ACHN (cell line): ENCODE measurements at regions not wholly inside any gene's neighbourhood (a gene's known extent, or its start where the extent isn't known, plus 50 kb on each side); places are given as distances from the start of the nearest gene placed in this dataset.
A peak's percentile ranks its signal among the peaks of the same experiment; 100 is the strongest.

ENCODE experiments used
- DNase-seq: peaks from one replicate; pipeline ENCODE4 v3.0.0-alpha.2; 2015
- in situ Hi-C: cut with HindIII; loops from 2 replicates; pipeline ENCODE4 v1.10.0; 2017; ENCODE audit warnings: low sequenced_read_pairs, low pct_ligation_motif_present, low pct_unique_long_range_greater_than_20kb

- no peak for DNase-seq
- in situ Hi-C loops = no loop called here
These were observed 292.7 kb downstream of the UACA start for GRCh38 chr15:70470556-70471191.

- in situ Hi-C loops = no loop called here
- DNase-seq = no peak
These were observed 293.5 kb downstream of the UACA start for GRCh38 chr15:70469651-70470555.

GRCh38 chr15:70469182-70469581 is 294.2 kb downstream of the UACA start:
- DNase-seq = no peak
- in situ Hi-C loops = no loop called here

GRCh38 chr15:70466895-70467529 is 296.3 kb downstream of the UACA start:
- peak; percentile 67 for DNase-seq
- in situ Hi-C loops = no loop called here

- in situ Hi-C loops = no loop called here
These were observed 297.1 kb downstream of the UACA start for GRCh38 chr15:70466305-70466704.

GRCh38 chr15:70465812-70466211 is 297.5 kb downstream of the UACA start:
- DNase-seq = no peak
- in situ Hi-C loops = no loop called here

More at GRCh38 chr15:70466305-70466704, 297.1 kb downstream of the UACA start:
- no peak for DNase-seq

- DNase-seq = no peak
- in situ Hi-C loops = no loop called here
These were observed 299.9 kb downstream of the UACA start for GRCh38 chr15:70463453-70463834.

GRCh38 chr15:70461992-70462391 is 301.4 kb downstream of the UACA start:
- in situ Hi-C loops = no loop called here
- no peak for DNase-seq

GRCh38 chr15:70461017-70461416 is 302.3 kb downstream of the UACA start:
- in situ Hi-C loops = no loop called here
- DNase-seq = no peak

GRCh38 chr15:70459312-70459711 is 304.0 kb downstream of the UACA start:
- in situ Hi-C loops = no loop called here
- no peak for DNase-seq

GRCh38 chr15:70453766-70454165 is 309.6 kb downstream of the UACA start:
- in situ Hi-C loops = no loop called here
- no peak for DNase-seq

- in situ Hi-C loops = no loop called here
These were observed 310.1 kb downstream of the UACA start for GRCh38 chr15:70453238-70453637.

GRCh38 chr15:70451821-70452653 is 311.3 kb downstream of the UACA start:
- in situ Hi-C loops = no loop called here

More at GRCh38 chr15:70453238-70453637, 310.1 kb downstream of the UACA start:
- no peak for DNase-seq

GRCh38 chr15:70450142-70450443 is 313.3 kb downstream of the UACA start:
- in situ Hi-C loops = no loop called here

More at GRCh38 chr15:70451821-70452653, 311.3 kb downstream of the UACA start:
- DNase-seq = no peak

GRCh38 chr15:70449311-70450141 is 313.8 kb downstream of the UACA start:
- in situ Hi-C loops = no loop called here
- DNase-seq = no peak

More at GRCh38 chr15:70450142-70450443, 313.3 kb downstream of the UACA start:
- DNase-seq = no peak

- no peak for DNase-seq
- in situ Hi-C loops = no loop called here
These were observed 315.2 kb downstream of the UACA start for GRCh38 chr15:70447928-70448698.

GRCh38 chr15:70447521-70447920 is 315.8 kb downstream of the UACA start:
- no peak for DNase-seq
- in situ Hi-C loops = no loop called here
